COLO829 (cell line): ENCODE measurements at regions not wholly inside any gene's neighbourhood (a gene's known extent, or its start where the extent isn't known, plus 50 kb on each side); places are given as distances from the start of the nearest gene placed in this dataset.
A peak's percentile ranks its signal among the peaks of the same experiment; 100 is the strongest.
"Not testable (repeated sequence)": the region's sequence is repeated elsewhere in the genome, so short reads cannot be mapped to it uniquely, and the experiment has no call there.

Experiments used
- DNase-seq: peaks from one replicate; pipeline ENCODE4 v3.0.0; 2012; ENCODE audit warnings: low spot score

DNA sequence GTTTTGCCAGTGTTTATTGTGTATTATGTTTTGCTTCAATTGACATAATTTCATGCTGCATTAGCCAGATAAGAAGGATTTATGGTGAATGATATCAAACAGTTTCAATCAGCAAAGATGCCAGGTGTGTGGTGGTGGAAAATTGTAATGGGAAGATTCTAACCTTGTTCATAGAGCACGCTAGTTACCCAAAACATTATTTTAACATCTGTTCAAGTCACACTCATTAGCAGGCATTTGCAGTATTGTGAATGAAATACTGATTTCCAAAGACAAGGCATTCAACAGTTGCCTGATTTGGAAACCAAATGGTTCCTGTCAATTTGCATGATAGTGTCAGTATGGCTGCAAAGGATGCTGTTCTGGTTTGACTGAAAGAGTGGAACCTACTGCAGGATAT is 129.7 kb downstream of the EPC1 start:
- no peak for DNase-seq

DNA sequence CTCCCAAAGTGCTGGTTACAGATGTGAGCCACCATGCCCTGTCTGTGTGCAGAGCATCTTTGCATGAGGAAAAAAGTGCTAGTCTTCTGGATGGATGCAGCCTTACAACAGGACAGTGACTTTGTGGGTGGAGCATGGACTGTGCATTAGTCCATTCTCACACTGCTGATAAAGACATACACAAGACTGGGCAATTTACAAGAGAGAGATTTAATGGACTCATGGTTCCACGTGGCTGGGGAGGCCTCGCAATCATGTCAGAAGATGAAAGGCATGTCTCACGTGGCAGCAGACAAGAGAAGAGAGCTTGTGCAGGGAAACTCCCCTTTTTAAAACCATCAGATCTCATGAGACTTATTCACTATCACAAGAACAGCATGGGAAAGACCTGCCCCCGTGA is 133.1 kb downstream of the EPC1 start:
- not testable (repeated sequence) for DNase-seq

DNA sequence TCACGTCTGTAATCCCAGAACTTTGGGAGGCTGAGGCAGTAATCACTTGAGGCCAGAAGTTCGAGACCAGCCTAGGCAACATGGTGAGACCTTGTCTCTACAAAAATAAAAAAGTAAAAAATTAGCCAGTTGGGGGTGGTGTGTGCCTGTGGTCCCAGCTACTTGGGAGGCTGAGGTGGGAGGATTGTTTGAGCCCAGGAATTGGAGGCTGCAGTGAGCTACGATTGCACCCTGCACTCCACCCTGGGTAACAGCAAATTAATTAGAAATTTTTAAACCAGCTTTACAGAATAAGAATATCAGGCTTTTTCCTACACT is 136.0 kb downstream of the EPC1 start:
- no peak for DNase-seq

DNA sequence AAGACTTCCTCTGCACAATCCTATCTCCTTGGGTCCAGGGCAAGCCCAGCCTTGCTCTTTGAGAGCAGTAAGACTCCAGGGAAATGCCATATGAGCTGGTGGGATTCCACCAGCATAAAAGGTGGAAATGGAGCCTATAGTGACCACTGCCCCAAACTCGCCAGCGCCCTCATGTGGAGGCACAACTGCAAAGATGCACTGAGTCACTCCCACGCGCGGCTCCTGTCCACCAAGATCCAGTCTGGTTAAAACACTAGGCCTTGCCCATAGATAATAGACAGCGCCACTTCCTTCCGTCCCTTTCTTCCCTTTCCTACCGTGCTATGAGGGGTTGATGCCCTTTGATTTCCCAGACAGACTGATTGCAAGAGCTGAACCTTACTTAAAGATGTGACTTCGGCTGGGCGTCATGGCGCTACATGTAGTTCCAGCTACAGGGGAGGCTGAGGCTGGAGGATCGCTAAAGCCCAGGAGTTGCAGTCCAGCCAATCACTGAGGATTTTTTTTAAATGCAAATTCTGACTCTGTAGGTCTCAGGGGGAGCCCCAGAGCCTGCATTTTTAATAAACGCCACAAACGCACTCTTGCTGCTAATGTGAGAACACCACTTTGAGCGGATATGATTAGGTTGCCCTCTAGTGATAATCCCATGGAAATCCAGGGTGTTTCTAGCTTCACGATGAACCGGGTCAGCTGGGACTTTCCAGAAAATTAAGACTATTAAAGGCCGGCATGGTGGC is 136.5 kb downstream of the EPC1 start:
- peak; percentile 59 for DNase-seq

DNA sequence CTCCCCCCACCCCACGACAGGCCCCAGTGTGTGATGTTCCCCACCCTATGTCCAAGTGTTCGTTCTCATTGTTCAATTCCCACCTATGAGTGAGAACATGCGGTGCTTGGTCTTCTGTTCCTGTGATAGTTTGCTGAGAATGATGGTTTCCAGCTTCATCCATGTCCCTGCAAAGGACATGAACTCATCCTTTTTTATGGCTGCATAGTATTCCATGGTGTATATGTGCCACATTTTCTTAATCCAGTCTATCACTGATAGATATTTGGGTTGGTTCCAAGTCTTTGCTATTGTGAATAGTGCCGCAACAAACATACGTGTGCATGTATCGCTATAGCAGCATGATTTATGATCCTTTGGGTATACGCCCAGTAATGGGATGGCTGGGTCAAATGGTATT is 139.0 kb downstream of the EPC1 start:
- not testable (repeated sequence) for DNase-seq

DNA sequence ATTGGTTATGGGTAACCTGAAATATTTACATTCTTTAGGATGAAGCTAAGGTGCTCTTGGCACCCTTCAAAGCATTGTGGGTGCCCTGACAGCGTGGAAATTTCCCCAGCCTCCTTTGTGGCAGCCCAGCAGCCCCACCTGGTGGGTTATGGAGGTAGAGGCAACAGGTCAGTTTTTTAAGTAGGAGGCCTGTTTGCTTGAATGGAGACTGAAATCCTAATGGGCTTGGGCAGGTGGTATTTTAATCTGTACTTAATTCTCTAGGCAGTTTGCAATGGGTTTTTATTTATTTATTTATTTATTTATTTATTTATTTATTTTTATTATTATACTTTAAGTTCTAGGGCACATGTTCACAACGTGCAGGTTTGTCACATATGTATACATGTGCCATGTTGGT is 139.4 kb downstream of the EPC1 start:
- peak; percentile 29 for DNase-seq

DNA sequence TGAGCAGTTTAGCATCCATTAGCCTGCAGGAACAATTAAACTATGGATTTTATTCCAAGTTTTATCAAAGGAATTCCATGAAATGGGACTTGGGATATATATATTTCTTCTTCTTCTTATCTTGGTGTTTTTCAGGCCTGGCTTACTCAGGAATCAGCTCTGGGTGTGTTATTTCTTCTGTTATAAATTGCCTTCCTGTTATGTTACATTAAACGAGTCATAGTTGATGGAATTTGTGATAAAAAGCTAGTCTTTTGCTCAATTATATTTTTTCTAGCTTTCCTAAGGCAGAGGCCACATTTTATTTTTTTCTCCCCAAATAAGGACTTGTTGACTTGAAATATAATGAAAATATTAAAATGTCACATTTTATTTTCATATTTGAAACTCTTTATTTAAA is 141.3 kb downstream of the EPC1 start:
- DNase-seq: no peak

DNA sequence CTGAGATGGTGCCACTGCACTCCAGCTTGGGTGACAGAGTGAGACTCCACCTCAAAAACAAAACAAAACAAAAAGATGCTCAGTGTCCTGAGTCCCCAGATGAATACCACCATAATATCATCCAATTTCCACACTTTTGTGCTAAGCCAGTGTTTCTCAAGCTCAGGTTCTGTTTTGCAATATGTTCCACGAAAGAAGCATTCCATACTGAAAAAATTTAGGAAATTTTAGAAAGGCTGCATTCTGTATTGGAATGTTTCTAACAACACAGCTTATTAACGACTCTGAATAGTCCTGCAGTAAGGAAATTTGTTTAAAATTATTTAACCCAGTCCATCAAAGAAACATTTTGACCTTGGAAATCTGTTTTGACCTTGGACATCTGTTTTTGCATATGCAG is 142.4 kb downstream of the EPC1 start:
- DNase-seq: no peak

DNA sequence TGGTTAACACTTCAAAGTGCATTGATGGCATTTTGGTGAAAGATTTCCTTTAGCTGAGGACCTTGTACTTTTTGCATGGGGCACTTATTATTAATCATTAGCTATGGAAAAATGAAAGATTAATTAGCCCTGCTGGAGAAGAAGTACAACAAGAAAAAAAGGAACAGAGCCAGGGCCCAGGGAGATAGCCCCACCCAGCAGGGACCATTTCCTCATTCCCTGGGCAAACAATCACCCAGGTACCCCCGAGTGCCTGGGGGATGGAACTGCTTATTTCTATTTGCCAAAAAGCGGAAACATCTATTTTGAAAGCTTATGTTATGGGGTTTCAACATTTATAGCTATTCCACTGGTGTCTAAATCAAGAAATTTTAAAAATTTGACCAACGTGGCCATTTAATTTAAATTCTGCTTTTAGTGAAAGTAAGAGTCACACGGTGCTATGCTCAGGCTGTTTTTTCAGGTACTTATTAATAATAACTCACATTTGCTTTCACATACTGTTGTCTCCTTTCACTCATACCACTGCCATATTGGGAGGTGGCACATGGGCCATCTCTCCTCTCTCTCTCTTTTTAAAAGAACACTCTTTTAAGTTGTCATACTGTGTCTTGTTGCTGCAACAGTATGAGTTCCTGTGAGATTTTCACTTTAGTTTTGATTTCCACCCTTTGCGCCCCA is 143.6 kb upstream of the KIF5B start:
- no peak for DNase-seq

DNA sequence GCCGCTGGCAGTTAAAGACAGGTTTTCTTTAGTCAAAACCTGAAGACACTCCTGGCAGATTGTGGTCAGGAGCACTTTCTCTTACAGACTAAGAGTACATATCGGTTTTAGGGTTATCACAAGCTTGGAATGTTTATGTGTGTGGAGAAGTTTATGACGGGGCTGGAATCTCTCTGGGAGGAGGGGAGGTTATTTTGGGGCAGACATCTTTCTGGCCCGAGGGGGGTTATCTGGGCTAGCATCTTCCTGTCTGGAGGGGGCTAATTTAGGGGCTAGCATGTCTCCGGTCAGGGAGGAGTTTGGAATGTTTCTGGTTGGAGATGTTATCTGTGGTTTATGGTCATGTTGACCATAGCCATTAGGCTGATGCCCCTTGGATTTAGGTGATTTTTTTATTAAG is 141.2 kb upstream of the KIF5B start:
- no peak for DNase-seq

DNA sequence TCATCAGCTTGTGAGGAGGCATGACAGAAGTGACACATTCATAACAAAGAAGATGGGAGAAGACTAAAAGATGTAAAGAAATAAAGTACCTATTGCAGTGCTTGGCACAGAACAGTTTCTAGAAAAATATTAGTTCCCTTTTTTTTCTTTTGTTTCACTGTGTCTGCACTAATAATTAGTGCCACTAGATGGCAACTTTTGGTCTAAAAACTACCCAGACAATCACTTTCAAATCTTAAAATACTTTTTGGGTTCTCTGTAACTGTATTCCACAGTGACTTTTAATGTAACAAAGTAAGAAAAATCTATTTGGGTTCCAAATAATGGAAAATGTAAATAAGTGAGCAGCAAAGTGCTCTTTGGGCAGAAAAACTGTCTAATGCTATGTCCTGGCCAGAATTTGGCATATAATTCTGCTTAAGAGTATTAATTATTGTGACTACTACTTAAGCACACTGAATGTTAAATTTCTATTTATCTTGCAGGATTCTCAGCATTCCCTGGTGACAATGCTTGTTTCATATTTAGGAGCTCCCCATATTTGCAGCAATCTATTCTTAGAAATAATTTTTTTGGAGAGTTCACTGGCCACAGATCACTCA is 134.8 kb upstream of the KIF5B start:
- peak; percentile 25 for DNase-seq

DNA sequence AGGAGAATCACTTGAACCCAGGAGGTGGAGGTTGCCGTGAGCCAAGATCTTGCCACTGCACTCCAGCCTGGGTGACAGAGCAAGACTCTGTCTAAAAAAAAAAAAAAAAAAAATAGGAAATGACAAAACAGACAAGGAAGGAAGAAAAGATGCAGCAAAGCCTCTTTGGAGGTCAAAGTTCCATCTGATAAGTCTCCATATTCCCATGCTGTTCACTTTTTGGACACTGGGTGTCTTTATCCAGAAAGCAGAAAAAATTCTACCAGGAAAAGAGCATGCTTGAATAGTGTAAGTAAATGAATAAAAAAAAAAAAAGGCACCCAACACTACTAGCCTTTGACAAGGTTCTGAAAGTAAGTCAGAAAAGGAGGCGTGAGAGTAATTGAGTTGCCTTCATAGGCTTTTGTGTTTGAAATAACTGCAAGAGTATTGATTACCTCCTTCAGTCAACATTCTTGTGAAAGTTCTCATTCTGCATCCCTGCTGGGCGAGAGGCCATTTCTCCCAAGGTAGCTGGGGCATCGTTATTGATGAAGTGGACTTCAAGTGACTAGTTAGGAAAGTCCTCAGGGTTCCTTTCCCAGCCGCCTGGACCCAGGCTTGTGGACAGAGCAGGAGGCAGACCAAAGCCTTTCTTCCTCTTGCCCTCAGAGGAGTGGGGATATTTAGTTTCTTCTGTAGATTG is 133.3 kb upstream of the KIF5B start:
- peak; percentile 51 for DNase-seq

DNA sequence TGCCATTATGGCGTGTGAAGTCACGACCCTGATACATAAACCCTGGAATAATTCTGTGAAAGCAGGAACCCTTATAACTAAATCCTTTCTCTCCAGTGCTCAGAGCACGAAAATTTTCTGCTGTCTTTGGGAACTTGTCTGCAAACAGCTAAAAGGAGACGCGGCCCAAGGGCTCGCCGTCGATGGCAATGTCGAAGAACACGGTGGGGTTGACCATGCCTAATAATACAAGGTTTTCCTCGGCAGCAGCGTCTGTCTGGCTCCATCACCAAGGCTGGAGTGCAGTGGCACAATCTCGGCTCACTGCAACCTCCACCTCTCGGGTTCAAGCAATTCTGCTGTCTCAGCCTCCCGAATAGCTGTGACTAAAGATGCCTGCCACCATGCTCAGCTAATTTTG is 132.4 kb upstream of the KIF5B start:
- not testable (repeated sequence) for DNase-seq

DNA sequence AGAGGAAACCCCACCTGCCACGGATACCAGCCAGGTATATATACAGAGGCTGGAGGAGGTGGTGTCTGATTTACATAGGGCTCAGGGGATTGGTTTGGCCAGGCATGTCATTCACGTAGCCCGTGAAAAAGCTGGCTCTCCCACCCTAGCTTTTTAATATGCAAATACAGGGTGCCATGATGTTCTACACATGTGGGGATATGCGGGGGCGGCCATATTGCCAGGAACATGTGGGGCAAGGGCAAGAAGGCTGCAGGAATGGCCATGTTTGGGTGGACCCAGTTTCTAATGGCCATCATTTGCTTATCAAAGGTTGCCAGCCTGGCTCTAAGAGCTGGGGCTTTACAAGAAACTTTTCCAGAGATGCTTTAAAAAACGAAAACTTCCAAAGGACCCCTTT is 131.5 kb upstream of the KIF5B start:
- DNase-seq: no peak

DNA sequence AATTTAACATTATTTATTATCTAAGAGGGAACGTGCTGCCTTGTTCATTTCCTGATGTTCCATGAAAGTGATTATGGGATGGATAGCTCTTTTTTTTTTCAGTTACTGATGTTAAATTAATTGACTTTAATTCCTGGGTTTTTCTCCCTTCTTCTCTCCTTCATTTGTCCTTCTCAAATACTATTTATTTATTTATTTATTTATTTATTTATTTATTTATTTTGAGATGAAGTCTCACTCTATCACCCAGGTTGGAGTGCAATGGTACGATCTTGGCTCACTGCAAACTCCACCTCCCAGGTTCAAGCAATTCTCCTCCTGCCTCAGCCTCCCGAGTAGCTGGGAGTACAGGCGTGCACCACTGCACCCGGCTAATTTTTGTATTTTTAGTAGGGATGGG is 127.4 kb upstream of the KIF5B start:
- DNase-seq: not testable (repeated sequence)

DNA sequence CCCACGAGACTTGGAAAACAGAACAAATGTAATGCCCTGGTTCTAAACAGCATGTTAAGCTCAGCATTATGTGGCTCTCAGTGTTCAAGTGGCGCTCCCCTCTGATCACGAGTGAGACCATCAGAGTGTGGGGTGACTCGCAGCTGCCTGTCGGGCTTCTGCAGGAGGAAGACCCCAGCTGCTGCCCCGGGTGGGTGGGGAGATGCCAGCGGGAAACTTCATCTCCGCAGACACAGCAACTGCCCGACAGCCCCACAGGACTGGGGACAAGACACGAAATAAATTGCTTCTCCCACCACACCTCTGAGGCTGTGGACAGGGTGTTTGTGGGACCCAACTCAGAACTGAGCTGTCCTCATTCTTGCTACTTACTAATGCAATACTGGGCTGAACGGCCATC is 126.3 kb upstream of the KIF5B start:
- DNase-seq: no peak

DNA sequence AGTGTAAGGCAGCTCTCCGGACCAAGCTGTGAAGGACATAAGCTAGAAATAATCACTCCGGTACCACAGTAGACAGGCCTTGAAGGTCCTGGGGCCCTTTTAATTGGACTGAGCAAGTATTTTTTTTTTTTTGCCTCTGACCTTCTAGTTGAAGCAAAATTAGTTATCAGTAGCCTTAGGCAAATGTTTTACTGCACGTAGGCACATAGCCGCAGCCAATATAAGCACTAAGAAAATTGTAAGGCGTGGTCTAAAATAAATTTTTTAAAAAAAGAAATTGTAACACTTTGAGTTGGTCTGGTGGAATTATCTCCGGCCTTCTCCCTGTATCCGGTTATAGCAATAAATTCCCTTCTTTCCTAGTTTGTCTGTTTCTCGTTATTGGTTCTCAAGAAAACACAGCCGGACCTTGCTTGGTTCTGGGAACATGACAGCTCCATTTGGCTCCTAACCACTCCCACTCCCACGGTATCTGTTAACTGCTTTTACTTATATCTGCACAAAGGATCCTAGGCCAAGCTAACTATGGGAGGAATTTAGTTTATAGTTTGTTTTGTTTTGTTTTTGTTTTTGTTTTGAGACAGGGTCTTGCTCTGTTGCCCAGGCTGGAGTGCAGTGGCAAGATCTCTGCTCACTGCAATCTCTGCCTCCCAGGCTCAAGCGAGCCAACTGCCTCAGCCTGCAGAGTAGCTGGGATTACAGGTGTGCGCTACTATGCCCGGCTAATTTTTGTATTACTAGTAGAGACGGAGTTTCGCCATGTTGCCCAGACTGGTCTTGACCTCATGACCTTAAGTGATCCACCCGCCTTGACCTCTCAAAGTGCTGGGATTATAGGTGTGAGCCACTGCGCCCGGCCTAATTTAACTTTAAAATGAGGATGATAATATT is 124.4 kb upstream of the KIF5B start:
- DNase-seq: no peak

DNA sequence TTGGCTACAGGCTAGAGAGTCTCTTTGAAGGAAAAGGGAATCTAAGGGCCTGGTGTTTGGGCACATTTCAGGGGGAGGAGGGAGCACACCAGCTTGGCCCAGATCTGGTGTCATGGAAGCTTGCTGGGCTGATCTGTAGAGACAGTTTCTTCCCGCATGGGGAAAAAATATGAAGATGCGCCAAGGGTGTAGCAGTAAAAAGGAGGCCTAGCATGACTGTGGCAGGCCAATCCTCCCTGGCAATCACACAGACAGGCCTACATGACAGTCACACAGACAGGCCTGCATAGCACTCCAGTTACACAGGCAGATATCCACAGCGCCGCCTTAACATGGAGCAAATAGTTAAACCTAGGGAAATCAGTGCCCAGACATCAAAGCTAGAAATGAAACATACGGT is 123.6 kb upstream of the KIF5B start:
- no peak for DNase-seq

DNA sequence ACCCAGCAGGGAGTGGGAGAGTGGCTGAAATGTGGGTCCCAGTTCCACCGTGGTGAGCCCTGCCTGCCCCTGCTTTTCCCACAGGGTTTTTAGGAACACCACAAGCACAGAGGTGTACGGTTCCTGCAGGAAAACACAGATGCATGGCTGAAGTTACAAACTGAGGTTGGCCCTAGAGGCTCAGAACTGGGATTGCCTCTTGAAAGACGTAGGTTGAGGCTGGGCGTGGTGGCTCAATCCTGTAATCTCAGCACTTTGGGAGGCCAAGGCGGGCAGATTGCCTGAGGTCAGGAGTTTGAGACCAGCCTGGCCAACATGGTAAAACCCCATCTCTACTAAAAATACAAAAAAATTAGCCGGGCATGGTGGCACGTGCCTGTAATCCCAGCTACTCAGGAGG is 121.4 kb upstream of the KIF5B start:
- DNase-seq: not testable (repeated sequence)

DNA sequence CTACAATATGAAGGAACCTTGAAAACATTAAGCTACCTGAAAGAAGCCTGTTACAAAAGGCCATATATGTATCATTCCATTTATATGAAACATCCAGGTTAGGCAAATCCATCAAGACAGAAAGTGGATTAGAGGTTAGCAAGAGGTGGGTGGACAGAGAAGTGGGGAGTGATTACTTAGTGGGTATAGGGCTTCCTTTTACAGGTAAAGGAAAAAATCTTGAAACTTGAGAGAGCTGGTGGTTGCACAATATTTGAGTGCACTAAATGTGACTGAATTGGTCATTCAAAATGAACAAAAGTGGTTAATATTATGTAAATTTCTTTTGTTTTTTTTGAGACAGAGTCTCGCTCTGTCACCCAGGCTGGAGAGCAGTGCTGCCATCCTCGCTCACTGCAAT is 119.4 kb upstream of the KIF5B start:
- no peak for DNase-seq

DNA sequence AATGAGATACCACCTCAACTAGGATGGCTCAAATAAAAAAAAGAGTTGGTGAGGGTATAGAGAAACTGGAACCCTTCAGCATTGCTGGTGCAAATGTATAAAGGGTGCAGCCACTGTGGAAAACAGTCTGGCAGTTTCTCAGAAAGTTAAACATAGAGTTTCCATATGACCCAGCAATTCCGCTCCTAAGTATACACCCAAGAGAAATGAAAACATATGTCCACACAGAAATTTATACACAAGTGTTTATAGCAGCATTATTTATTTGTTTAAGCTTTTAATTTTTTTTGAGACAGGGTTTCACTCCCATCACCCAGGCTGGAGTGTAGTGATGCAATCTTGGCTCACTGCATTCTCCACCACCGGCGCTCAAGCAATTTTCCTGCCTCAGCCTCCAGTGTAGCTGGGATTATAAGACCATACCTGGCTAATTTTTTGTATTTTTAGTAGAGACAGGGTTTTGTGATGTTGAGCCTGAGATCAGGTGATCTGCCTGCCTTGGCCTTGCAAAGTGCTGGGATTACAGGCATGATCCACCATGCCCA is 118.2 kb upstream of the KIF5B start:
- DNase-seq: no peak

DNA sequence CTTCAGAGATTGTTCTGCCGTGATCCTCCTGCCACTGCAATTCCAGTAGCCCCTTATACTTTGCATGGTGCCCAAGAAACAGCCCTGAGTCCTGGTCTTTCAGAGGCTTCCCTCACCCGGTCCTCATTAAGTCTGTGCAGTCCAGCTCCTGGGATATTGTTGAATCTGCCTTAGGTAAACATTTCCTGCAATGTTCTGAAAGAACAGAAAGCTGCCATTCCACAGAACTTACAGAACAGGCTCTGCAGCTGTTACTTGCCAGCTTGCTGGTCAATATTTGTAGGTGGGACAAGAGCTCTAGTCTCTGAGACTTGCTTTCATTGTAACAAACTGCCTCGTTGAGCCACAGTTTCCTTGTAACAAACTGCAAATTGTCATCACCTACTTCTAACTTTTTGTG is 115.0 kb upstream of the KIF5B start:
- DNase-seq: no peak
